B cell (primary cell): ENCODE measurements at regions not wholly inside any gene's neighbourhood (a gene's known extent, or its start where the extent isn't known, plus 50 kb on each side); places are given as distances from the start of the nearest gene placed in this dataset.

Experiments
- ATAC-seq: fragments of 200-7000 bp; cut with Tn5 transposase; one replicate; pipeline ENCODE4 v1.10.0; 2021; ENCODE audit warnings: low read depth, mild to moderate bottlenecking, moderate number of reproducible peaks, moderate library complexity
- CTCF ChIA-PET: fragments of 350-600 bp; sonication (Branson Sonifier 250); formaldehyde crosslinking; loops from one replicate; lab custom pipeline; 2021; ENCODE audit warnings: antibody characterized with exemption, inconsistent platforms; lab: Charles Lee
- POLR2A ChIA-PET: fragments of 350-600 bp; sonication (Branson Sonifier 250); formaldehyde crosslinking; loops from one replicate; lab custom pipeline; 2021; ENCODE audit warnings: antibody characterized with exemption; lab: Charles Lee
- DNase-seq: peaks from one replicate; pipeline ENCODE4 v3.0.0; 2013
- H2AFZ ChIP-seq: 2 replicates; pipeline ENCODE4 v1.6.1; 2012; ENCODE audit warnings: mild to moderate bottlenecking, low read depth, low read length; ENCODE audit not compliant: insufficient read depth, poor library complexity, severe bottlenecking
- H3K27ac ChIP-seq, 2 donors: 1 replicate in 1 of 2; 2 replicates in 1 of 2; pipeline ENCODE4 v1.5.1; 2012 to 2013; ENCODE audit warnings: low read length in 2 of 2, mild to moderate bottlenecking in 2 of 2, moderate library complexity in 1 of 2
- H3K27me3 ChIP-seq, 4 experiments: fragments of 200-600 bp in 1 of 4; sonication (generic) in 1 of 4; replicated peaks in 1 of 4; 1 replicate in 2 of 4; 2 replicates in 2 of 4; pipeline versions ENCODE4 v1.6.1 to v1.7.0; 2013 to 2016; ENCODE audit warnings: low read length in 3 of 4, mild to moderate bottlenecking in 2 of 4, mixed read lengths in 1 of 4, moderate library complexity in 1 of 4; ENCODE audit not compliant: insufficient read depth in 4 of 4, control insufficient read depth in 3 of 4; ENCODE audit errors: control extremely low read depth in 1 of 4
- H3K36me3 ChIP-seq, 2 experiments: replicated peaks in 1 of 2; 1 replicate in 1 of 2; 2 replicates in 1 of 2; pipeline versions ENCODE4 v1.6.1 to v1.7.1; 2013; ENCODE audit warnings: low read length in 1 of 2; ENCODE audit not compliant: insufficient read depth in 2 of 2, control insufficient read depth in 1 of 2; ENCODE audit errors: control extremely low read depth in 1 of 2, extremely low read depth in 1 of 2
- H3K4me1 ChIP-seq, 2 donors: fragments of 200-600 bp in 1 of 2; sonication (generic) in 1 of 2; 1 replicate in 1 of 2; 2 replicates in 1 of 2; pipeline versions ENCODE4 v1.5.1 to v1.6.1; 2013 to 2017; ENCODE audit warnings: low read length in 2 of 2; ENCODE audit not compliant: control insufficient read depth in 2 of 2, insufficient read depth in 2 of 2
- H3K4me2 ChIP-seq: replicated peaks from 2 replicates; pipeline ENCODE3; 2012; ENCODE audit warnings: mild to moderate bottlenecking, low read depth, low read length; ENCODE audit not compliant: poor library complexity, severe bottlenecking
- H3K4me3 ChIP-seq, 5 experiments: fragments of 200-600 bp in 1 of 5; sonication (generic) in 1 of 5; 1 replicate in 3 of 5; 2 replicates in 2 of 5; pipeline versions ENCODE4 v1.5.1 to v1.7.0; 2011 to 2016; ENCODE audit warnings: low read length in 4 of 5, mild to moderate bottlenecking in 4 of 5, low read depth in 2 of 5, control low read depth in 1 of 5, moderate library complexity in 1 of 5; ENCODE audit not compliant: insufficient read depth in 1 of 5; ENCODE audit errors: control extremely low read depth in 1 of 5, extremely low read depth in 1 of 5
- H3K79me2 ChIP-seq: fragments of 200-600 bp; sonication (generic); one replicate; pipeline ENCODE4 v1.6.0; 2016; ENCODE audit warnings: low read length; ENCODE audit not compliant: control insufficient read depth, insufficient read depth
- H3K9ac ChIP-seq: fragments of 200-600 bp; sonication (generic); 2 replicates; pipeline ENCODE4 v1.6.1; 2017; ENCODE audit warnings: mild to moderate bottlenecking, low read length, moderate library complexity
- H3K9me3 ChIP-seq, 3 donors: one replicate each; pipeline versions ENCODE4 v1.6.1 to v1.7.1; 2013; ENCODE audit warnings: low read length in 2 of 3; ENCODE audit not compliant: control insufficient read depth in 2 of 3, insufficient read depth in 1 of 3; ENCODE audit errors: control extremely low read depth in 1 of 3
- H4K20me1 ChIP-seq: 2 replicates; pipeline ENCODE4 v1.6.0; 2012; ENCODE audit warnings: mild to moderate bottlenecking, low read length; ENCODE audit not compliant: insufficient read depth, control insufficient read depth, poor library complexity, severe bottlenecking
- H3K27ac Mint-ChIP-seq: one replicate; pipeline ENCODE4 v1.8.0; 2021; ENCODE audit warnings: mixed read lengths
- H3K27me3 Mint-ChIP-seq: one replicate; pipeline ENCODE4 v1.8.0; 2021; ENCODE audit warnings: mixed read lengths
- H3K4me1 Mint-ChIP-seq: one replicate; pipeline ENCODE4 v1.8.0; 2021; ENCODE audit warnings: mixed read lengths
- H3K4me3 Mint-ChIP-seq: one replicate; pipeline ENCODE4 v1.8.0; 2021; ENCODE audit warnings: mixed read lengths
- H3K9me3 Mint-ChIP-seq: one replicate; pipeline ENCODE4 v1.8.0; 2022; ENCODE audit warnings: mixed read lengths; ENCODE audit not compliant: insufficient read depth
- CTCF ChIP-seq: fragments of 200-600 bp; IDR thresholded peaks from one replicate; pipeline ENCODE4 v1.8.0; 2022; ENCODE audit warnings: antibody characterized with exemption, mild to moderate bottlenecking
- EZH2 ChIP-seq: IDR thresholded peaks from 2 replicates; pipeline ENCODE4 v1.6.1; 2012; ENCODE audit warnings: borderline replicate concordance, low read depth, mild to moderate bottlenecking, moderate library complexity, low read length; ENCODE audit not compliant: insufficient read depth, poor library complexity, severe bottlenecking
- WGBS: methylation state at CpG from one replicate; pipeline ENCODE4 v1.1.5; 2013; ENCODE audit warnings: missing lambda C conversion rate; ENCODE audit not compliant: insufficient coverage; 5-methylcytosine and 5-hydroxymethylcytosine counted together
- intact Hi-C: fragments of 100-400 bp; cut with micrococcal nuclease; formaldehyde crosslinking; loops from one replicate; pipeline ENCODE4 v1.10.0; 2022

- CTCF ChIA-PET, result no interaction called here
- POLR2A ChIA-PET, result no interaction called here
Measured at GRCh38 chr7:153103202-153103601, 343.6 kb downstream of the ACTR3B start.

GRCh38 chr7:153107826-153108225 is 348.3 kb downstream of the ACTR3B start:
- ATAC-seq (no peak), DNase-seq (no peak)
- ChIA-PET CTCF (no interaction called here), POLR2A (no interaction called here)
- 100% methylated on average over 1 of the region's 5 CpGs for WGBS
- H3K27me3 Mint-ChIP-seq, result no peaks in the 10 kb centered on the region
- H3K4me1 Mint-ChIP-seq, result no peaks in the 10 kb centered on the region
- Histone ChIP-seq H4K20me1 (no peaks in the 10 kb centered on the region), H3K27me3 (no peaks in the 10 kb centered on the region), H3K4me3 (no peak overlapping the region), H3K4me2 (no peak overlapping the region), H3K9me3 (peaks cover 0 to 15% (median 0%) of the 10 kb centered on the region in 3 donors), H2AFZ (no peak overlapping the region), H3K4me1 (no peaks in the 10 kb centered on the region), H3K27ac (no peak overlapping the region), H3K79me2 (no peaks in the 10 kb centered on the region), H3K36me3 (no peaks in the 10 kb centered on the region), H3K9ac (no peak overlapping the region)
- H3K4me3 Mint-ChIP-seq, result no peak overlapping the region
- peaks cover 3% of the 10 kb centered on the region for H3K9me3 Mint-ChIP-seq
- intact Hi-C loops, result no loop called here
- TF ChIP-seq CTCF, result no peak
- no peak for TF ChIP-seq EZH2
- no peak overlapping the region for H3K27ac Mint-ChIP-seq

More at GRCh38 chr7:153103202-153103601, 343.6 kb downstream of the ACTR3B start:
- Histone ChIP-seq H3K4me1 (no peaks in the 10 kb centered on the region), H3K9me3 (peaks cover 0 to 13% (median 0%) of the 10 kb centered on the region in 3 donors), H4K20me1 (no peaks in the 10 kb centered on the region), H2AFZ (no peak overlapping the region), H3K27me3 (no peaks in the 10 kb centered on the region), H3K79me2 (no peaks in the 10 kb centered on the region), H3K9ac (no peak overlapping the region), H3K36me3 (no peaks in the 10 kb centered on the region), H3K4me2 (no peak overlapping the region), H3K27ac (no peak overlapping the region), H3K4me3 (no peak overlapping the region)
- H3K4me3 Mint-ChIP-seq, result no peak overlapping the region
- ATAC-seq (no peak), DNase-seq (no peak)
- 93% methylated on average over 2 of the region's 6 CpGs for WGBS
- no peaks in the 10 kb centered on the region for H3K27me3 Mint-ChIP-seq
- H3K9me3 Mint-ChIP-seq, result no peaks in the 10 kb centered on the region
- no peaks in the 10 kb centered on the region for H3K4me1 Mint-ChIP-seq
- no peak overlapping the region for H3K27ac Mint-ChIP-seq
- intact Hi-C loops, result no loop called here
- TF ChIP-seq CTCF (no peak), EZH2 (no peak)
